Posterior cingulate gyrus (tissue), 11 donors: ENCODE measurements at regions not wholly inside any gene's neighbourhood (a gene's known extent, or its start where the extent isn't known, plus 50 kb on each side); places are given as distances from the start of the nearest gene placed in this dataset.
"Not testable (repeated sequence)": the region's sequence is repeated elsewhere in the genome, so short reads cannot be mapped to it uniquely, and the experiment has no call there.

ENCODE experiments used
- DNase-seq, 10 donors: peaks; one replicate each; pipeline versions ENCODE4 v3.0.0 to v3.0.0-alpha.2; 2020 to 2021; ENCODE audit warnings: mixed read lengths in 3 of 10
- intact Hi-C: fragments of 100-400 bp; cut with DNase I; formaldehyde crosslinking; loops from one replicate; pipeline ENCODE4 v1.15.1; 2023

DNA sequence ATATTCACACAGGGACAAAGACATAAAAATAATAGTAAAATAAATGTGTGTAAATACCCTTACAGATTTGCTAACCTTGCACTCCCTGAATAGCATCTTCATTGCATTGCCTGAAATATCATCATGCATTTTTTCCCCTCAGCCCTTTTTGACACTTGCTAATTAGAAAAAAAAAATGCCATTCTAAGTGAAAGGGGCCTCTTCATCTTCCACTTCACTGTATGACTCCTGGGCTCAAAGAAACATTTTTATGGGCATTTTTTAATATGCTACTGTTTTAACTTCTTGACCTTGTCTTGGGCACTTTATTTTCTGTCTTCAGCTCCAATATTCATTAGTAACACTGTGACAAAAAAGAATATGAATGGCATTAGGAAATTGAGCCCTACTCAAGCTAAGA is 1424.4 kb downstream of the CDH8 start:
- intact Hi-C loops, result no loop called here
- DNase-seq, result no peak

DNA sequence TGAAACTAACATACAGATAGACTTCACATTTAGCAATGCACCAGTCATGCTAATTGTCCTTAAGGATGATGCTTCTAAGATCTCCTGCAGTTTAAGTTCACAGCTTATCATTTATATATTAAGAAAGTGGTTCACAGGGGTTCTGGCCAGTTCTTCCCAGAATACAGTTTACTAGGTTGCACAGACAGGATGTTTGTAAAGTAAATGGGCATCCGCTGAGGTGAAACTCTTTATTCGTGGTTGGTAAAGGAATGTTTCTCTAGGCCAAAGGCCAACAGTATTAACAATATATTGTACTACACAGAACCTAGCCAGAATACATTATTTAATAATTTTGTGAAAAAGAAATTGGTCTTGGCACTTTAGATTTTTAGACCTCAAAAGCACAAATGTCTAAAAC is 1427.3 kb downstream of the CDH8 start:
- DNase-seq, result no peak
- intact Hi-C loops, result no loop called here

DNA sequence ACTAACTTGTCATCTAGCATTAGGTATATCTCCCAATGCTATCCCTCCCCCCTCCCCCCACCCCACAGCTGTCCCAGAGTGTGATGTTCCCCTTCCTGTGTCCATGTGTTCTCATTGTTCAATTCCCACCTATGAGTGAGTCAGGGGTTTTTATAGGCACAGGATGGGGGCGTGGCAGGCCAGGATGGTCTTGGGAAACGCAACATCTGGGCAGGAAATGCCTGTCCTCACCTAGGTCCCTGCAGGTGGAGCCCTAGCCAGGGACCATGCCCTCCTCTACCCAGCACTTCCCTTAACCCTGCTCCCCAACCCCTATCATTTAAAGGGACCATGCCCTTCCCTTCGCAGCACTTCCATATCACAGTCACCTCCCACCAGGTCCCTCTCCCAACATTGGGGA is 1430.6 kb downstream of the CDH8 start:
- DNase-seq, intact Hi-C loops: not testable (repeated sequence)

DNA sequence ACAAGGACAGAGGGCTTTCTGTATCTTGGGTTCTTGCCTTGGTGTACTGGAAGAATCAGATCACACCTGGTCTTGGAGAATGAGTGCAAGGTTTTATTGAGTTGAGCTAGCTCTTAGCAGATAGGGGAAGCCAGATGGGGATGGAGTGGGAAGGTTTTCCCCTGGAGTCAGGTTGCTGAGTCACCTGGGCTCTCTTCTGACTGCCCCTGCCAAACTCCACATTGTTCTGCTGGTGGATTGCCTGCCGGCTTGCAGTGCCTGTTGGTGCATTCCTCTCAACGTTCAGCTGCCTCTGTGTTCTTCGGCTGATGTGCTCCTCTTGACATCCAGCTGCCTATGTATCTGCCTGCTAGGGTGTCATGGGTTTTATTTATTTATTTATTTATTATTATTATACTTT is 1431.1 kb downstream of the CDH8 start:
- DNase-seq, result peak in 1 of 10 donors; percentile 47
- intact Hi-C loops, result no loop called here

DNA sequence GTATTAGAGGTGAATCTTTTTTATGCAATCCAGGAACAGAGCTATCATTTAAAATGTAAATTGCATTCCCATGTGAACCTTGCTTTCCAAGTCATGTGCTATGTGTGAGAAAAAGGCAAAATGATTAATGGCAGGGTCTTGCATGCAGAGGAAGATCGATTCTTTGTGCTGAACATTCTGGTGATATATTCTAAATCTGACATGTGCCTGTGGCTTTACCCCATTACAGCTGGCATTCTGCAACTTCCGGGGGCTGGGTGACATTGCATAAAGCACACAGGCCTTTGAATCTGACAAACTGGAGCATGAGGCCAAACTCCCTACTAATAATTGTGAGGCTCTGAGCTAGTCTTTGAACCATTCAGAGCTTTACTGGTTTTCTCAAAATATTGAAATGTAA is 1449.7 kb downstream of the CDH8 start:
- no peak for DNase-seq
- intact Hi-C loops, result no loop called here

DNA sequence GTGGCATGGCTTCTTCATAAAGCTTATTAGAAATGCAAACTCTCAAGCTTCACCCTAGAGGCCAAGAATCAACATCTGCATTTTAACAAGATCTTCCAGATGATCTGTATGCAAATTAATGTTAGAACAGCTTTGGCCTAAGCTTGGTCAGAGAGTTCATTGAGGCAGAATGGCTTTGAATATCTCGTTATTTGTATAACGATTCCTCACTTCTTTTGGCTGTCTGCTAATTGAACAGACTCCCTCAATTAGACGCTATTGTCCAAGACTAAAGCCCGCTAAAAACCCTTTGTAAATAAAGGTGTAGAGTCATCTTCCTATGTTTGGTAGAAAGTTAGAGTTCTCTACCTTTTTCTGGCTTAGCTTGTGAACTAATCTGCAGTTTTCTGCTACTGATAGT is 1453.7 kb downstream of the CDH8 start:
- DNase-seq, result no peak
- intact Hi-C loops, result no loop called here

DNA sequence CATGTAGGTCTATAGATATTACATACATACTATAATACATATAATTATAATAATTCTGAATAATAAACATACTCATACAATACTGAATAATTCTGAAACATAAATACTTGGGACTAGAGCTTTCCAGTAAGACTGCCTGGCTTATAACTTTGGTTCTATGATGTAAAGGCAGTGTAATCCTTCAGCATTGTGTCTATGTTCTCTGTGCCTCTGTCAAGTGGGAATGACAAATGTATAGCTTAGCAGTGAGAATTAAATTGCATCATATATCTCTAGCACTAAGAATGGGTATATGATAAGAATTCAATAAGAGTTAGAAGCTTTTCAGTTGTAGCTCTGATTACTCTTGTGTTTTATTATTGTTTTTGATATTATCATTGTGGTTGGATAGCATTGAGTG is 1469.3 kb downstream of the CDH8 start:
- no peak for DNase-seq
- intact Hi-C loops, result no loop called here

DNA sequence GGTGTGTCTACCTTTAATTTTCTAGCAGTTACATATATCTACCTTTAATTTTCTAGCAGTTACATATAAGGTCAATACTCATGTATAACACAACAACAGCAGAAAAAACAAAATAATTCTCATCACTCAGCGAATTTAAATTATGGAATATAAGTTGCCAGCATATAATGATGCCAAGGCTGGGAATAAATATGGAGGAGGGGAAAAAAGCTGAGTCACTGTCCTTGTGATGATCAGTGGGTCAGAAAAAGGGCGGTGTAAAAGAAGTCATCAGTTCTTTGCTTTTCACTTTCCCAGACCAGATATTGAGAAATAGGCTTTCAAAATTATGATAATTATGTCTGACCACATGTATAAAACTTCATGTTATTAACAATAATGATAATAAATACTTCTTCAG is 1471.7 kb downstream of the CDH8 start:
- no peak for DNase-seq
- intact Hi-C loops, result no loop called here

DNA sequence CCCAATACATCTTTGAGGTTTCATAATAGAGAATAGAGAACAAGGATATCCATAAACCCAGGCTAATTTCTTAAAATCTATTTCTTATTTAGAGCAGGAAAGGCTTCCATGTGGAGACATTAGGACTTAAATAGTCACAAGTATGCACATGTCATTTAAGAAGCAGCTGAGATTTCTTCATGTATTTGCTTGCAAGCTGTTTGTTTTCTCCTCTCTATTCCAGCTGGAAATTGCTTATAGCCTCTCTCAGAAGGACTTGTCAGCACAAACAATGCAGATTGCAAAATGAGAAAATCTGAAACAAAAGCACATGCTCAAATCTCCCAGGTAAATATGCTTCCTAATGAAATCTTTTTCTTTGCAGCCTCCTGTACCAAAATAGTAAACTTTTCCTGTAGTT is 1473.1 kb downstream of the CDH8 start:
- intact Hi-C loops, result no loop called here
- no peak for DNase-seq

DNA sequence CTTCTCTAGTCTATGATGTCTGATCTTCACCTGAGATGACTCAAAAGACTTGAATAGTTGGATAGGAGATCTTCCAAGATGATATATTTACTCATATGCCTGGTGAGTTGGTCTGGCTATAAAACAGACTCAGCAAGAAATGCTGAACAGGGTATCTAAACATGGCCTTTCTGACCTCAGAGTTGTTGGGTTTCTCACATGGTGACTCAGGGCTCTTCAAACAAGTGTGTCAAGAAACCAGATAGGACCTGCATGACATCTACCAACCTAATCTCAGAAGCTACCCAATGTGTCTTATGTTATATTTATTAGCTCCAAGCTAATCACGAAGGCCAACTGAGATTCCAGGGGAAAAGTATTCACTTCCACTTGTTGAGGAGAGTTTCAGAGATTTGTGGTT is 1477.3 kb downstream of the CDH8 start:
- intact Hi-C loops, result no loop called here
- DNase-seq, result no peak

DNA sequence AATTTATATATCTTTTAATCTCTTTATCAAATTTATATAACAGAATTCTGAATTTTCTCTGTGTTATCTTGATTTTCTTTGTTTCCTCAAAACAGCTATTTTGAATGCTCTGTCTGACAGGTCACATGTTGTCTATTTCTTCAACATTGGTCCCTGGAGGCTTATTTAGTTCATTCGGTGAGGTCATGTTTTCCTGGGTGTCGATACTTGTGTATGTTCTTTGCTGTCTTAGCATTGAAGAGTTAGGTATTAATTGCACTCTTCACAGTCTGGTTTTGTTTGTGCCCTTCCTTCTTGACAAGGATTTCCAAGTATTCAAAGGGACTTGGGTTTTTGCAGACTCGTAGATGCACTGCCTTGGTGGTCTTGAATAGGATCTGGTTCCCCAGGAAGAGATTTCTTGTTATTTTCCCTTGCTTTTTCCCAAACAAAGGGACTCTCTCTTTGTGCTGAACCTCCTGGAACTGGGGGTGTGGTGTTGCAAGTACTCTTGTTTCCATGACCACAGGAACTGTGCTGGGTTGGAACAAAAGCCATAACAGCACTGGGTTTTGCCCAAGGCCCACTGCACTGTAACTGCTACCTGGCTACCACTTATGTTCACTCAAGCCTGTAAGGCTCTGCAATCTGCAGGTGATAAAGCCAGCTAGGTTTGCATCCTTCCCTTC is 1483.0 kb downstream of the CDH8 start:
- no peak for DNase-seq
- intact Hi-C loops, result no loop called here

DNA sequence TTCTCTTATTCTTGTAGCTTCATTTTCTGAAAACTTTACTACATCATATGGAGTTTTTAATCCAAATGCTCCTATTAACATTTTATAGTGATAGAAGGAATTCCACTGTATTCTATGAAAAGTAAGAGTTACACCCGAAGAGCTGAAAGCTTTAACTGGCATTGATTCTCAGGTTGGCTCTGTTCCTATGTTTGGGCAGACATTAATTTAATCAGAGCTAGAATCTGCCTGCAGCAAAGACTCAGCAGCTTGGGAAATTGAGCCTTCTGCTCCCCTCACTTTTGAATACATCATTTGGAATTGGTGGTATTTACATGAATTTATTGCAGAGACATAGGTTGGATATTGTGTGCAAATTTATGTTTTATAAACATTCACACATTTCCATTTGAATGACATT is 1494.7 kb downstream of the CDH8 start:
- DNase-seq, result no peak
- intact Hi-C loops, result no loop called here

DNA sequence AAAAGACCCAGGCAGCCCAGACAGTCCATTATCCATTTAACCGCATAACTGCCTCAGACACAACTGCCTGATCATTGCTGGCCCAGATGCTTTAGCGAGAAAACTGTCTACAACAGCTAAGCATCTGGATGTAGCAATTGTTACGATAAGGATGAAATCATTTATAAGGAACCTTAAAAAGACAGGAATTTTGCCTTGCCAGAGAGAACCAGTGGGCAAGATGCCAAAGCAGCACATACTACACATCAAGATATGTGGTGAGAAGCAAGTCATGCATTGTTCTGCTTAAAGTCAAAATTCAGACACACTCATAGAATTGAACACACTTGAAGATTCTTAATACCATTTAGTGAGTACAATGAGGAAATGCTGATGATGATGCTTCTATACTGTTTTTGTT is 1525.3 kb downstream of the CDH8 start:
- no peak for DNase-seq

DNA sequence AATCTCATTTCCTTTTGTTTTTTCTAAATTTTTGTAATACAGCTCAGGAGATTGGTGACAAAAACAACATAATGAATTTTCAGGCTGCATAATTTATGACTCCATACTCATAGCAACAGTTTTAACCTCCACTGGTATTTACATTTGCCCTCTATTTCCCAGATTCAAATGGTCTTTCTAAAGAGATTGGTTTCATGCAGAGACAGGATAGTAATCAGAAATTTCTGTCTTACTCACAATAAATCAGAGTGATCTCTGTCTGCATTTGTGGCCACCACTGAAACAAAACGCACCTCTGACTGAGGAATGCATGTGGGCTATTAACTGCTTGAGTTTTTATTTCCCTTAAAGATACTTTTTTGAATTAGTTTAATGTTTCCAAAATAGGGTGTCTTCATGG is 1526.0 kb downstream of the CDH8 start:
- intact Hi-C loops, result no loop called here
- no peak for DNase-seq

More for the DNA sequence above, 1525.3 kb downstream of the CDH8 start:
- intact Hi-C loops, result no loop called here

DNA sequence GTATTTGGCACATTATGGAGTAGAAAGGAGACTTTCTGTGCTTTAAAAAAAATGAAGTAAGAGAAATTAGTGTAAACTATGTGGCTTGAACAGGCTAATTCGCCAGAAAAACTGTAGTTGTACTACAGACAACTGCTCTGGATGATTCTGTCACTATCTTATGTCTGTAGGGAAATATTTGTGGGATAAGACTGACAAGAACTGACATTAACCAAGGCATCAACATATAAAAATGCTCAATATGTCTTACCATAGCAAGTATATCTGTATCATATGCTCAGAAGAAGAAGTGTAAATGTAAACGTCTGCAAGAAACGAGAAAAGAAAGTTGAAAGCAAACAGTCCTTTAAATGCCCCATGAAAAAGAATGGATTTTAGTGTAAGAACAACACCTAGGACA is 1545.0 kb downstream of the CDH8 start:
- no peak for DNase-seq
- intact Hi-C loops, result no loop called here

DNA sequence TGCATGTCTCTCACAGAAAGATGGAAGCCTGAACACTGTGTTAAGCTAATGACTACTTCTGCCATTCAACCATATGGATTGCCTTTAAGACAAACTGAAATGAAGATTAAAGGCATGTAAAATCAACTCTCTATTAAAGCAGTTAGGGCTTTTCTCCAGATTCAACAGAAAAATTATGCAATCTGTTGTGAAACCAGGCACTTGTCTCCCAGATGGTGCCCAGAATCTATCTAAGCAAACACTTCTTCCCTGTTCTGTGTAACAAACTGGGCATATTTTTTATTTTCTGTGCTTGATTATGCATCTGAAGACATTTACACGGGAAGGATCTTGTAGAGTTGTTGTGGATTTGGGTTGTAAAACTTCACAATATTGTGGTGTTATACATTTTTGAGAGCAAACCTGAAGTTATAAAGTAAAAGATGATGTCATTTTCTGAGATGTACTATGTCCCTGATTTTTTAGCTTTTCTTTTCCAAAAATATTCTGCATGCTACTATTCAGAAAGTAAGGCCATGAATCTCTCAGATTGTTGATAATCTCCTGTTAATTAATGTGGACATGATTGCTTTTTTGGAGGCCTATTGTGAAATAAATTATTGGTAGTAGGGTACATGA is 1550.3 kb downstream of the CDH8 start:
- no peak for DNase-seq
- intact Hi-C loops, result no loop called here

DNA sequence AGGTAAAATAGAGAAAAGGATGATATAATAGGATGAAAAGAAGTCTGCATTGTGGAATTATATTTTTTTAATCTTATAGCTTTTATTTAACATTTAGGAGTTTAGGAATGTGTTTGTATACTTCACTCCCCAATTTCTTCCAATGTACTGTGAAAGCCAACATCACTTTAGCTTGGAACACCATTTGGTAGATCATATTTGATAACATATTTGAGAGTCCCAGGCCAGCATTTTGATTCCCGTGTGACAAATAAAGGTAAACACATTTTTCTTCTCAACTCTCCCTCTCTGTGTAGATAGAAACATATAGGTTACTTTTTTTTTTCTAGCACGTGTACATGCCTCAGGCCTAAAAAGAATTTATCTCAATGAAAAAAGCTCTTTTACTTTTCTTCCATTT is 1551.3 kb downstream of the CDH8 start:
- intact Hi-C loops, result no loop called here
- no peak for DNase-seq

DNA sequence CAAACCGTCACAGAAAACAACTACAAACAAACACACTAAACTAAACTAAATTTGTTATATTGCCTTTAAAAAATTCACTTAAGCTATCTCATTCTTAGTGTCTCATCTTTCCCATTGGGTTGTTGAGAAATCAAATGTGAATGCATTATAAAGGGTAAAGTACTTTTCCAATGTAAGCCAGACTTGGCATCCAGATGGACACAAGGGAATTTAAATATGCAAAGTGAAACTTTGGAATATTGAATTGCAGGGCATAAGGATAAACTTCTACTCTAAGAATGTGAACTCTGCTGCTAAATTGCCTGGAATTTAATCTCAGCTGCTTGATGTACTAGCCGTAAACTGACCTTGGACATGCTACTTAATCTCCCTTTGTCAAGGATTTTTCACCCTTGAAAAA is 1554.6 kb downstream of the CDH8 start:
- no peak for DNase-seq
- intact Hi-C loops, result no loop called here

DNA sequence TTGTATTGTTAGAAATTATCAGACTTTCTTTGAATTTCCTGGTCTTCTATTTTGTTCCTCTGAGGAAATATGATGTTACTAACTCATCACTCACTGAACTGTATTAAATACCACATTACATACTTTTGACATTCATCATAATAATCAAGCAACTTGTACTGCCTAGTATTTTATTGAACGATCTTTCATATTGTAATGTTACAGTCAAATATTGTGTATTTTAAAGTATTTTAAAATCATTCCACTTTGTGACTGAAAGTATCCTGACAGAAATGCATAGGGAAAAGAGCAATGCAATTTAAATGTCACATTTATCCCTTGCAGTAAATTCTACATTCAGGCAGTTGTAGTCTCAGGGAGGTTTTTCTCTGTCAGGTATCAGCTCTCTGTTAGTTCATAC is 1557.4 kb downstream of the CDH8 start:
- intact Hi-C loops, result no loop called here
- no peak for DNase-seq

DNA sequence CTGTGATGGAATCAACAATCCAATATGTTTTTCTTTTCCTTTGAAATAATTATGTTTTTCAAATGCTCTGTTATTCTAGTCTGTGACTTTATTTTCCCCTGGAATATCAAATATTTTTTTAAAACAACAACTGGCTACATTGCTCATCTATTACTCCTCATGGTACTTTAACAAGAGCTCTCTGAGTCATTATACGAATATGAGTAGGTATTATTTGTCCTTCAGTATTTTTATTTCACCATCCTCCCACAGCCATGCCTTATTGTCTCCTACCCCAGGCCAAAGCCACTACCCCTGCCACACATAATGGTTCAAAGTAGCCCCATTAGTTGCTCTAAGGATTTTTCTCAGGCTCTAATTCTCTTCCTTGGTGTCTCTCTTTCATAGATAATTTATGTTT is 1572.3 kb downstream of the CDH8 start:
- no peak for DNase-seq
- intact Hi-C loops, result no loop called here

DNA sequence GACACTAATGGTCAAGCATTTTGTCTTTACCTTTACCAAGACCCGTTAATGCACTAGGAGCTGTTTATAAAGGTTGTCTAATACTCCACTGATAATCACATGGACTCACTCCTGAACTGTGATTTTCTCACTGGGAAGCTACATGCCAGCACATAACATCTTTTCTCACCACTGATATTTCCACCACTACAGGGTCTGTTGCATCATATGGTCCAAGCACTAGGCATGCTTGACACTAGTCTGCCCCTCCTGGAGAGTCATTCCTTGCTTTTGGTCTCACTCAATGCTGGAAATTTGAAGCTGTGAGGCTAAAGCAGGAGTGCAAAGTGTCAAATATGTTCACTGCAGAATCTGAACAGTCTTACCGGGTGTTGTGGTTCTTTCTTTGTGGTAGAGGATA is 1576.8 kb downstream of the CDH8 start:
- intact Hi-C loops, result no loop called here
- no peak for DNase-seq

DNA sequence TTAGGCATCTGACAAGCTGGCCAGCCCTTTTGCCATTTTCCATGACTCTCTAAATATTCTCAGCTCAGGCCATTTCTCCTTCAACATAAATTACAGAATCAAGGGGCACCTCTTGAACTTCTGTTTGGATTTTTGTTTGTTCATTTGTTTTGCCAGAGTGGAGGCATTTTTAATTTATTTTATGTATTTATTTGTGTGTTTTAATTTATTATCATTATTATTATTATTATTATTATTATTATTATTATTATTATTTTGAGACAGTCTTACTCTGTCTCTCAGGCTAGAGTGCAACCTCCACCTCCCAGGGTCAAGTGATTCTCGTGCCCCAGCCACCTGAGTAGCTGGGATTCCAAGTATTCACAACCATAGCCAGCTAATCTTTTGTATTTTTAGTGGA is 1578.0 kb downstream of the CDH8 start:
- DNase-seq, result no peak
- intact Hi-C loops, result no loop called here

DNA sequence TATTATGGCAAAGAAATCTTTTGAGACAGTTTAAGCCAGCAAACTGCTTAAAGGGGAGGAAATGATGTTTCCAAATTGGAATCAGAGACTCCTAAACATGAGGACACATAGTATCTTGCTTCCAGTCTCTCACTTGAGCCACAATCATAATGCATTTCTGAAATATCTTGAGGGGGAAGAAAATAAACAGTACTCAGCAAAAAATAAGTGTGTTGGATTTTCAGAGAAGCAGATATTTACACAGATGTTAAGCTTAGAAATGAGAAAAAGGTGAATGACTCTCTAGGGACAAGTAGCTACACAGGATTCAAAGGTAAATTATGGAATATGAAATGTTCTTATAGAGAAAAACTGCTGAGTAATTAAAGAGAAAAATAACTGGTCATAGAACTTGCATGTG is 1583.6 kb downstream of the CDH8 start:
- intact Hi-C loops, result no loop called here

More for the DNA sequence above, 1583.6 kb downstream of the CDH8 start:
- DNase-seq, result no peak
